NCI-H345 (cell line): ENCODE measurements at regions not wholly inside any gene's neighbourhood (a gene's known extent, or its start where the extent isn't known, plus 50 kb on each side); places are given as distances from the start of the nearest gene placed in this dataset.
"Not testable (repeated sequence)": the region's sequence is repeated elsewhere in the genome, so short reads cannot be mapped to it uniquely, and the experiment has no call there.

ENCODE experiments used
- DNase-seq: peaks from one replicate; lab custom pipeline; 2025; lab: John Stamatoyannopoulos, UW

- DNase-seq = no peak
Measured at GRCh38 chr14:105636935-105637334, 110.6 kb downstream of the TMEM121 start.

DNA sequence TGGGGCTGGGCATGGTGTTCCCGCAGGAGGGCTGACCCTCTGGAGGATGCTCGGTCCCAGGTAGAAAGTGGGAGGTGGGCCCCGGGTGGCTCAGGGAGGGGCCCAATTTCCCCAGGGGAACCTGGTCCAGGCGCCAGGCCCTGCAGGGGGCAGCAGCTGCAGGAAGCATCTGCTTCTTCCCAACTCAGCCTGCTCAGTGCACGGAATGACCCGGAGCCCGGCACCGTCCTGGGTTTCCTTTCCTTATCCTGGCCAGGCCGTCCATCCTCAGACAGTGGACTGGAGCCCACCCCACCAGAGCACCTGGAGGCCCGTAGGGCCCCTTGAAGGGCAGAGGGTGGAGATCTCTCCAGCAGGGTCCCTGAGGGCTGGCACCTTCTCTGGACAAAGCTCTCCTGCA lies 111.0 kb downstream of the TMEM121 start:
- not testable (repeated sequence) for DNase-seq

GRCh38 chr14:105639969-105640931 lies 113.9 kb downstream of the TMEM121 start:
- not testable (repeated sequence) for DNase-seq

DNA sequence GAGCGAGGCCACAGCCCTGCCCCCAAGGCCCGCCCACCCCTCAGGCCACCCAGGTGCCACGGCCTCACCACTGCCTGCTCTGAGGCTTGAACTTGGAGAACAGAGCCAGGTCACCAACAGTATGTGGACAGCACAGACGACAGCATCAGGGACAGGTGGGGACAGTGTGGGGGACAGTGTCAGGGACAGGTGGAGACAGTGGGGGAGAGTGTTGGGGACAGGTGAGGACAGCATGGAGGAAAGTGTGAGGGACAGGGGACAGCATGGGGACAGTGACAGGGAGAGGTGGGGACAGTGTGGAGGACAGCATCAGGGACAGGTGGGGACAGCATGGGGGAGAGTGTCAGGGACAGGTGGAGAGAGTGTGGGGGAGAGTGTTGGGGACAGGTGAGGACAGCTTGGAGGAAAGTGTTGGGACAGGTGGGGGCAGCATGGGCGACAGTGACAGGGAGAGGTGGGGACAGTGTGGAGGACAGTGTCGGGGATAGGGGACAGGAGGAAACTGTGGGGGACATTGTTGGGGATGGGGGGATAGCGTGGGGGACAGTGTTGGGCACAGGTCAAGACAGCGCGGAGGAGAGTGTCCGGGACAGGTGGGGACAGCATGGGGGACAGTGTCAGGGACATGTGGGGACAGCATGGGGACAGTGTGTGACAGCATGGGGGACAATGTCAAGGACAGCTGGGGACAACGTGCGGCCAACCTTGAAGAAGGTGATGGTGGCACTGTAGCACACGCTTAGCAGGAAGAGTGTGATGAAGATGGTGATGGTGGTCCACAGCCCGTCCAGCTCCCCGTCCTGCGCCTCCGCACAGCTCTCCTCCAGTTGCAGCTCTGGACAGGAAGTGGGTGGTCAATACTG lies 114.9 kb downstream of the TMEM121 start:
- no peak for DNase-seq

DNA sequence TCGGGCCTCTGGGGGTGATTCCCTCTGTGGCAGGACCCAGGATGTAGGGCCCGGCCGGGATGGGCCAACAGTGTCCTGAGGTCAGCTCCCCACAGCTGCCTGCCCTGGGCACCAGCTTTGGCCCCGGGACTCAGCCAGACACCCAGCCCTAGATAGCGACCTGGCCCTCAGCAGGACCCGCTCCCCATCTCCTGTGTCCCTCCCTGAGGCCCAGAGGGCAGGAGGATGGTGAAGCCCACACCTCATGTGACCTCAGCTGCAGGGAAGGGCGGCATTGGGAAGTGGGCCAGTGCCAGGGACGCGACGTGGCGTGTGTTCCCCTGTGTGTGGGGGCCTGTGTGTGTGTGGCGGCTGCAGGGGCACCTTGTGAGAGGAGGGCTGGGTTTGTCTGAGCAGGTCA lies 115.6 kb downstream of the TMEM121 start:
- DNase-seq = not testable (repeated sequence)

DNA sequence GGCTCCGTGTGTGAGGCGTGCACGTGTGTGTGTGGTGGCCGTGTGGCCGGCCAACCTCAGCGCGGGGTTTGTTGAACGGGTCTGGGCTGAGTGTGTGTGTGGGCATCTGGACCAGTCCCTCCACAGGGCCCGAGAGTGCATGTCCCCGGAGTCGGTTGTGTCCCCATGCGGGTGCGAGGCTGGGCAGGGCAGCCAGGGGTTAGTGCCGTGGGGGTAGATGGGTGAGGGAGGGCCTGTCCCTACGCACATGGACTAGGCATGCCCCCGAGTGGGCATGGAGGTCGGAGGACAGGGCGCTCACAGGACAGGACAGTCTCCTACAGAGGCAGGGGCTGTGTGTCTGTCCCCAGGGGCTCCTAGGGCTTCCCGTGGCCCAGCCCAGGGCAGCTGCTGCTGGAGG lies 116.1 kb downstream of the TMEM121 start:
- DNase-seq = not testable (repeated sequence)

- not testable (repeated sequence) for DNase-seq
Measured at GRCh38 chr14:105643406-105644052, 117.1 kb downstream of the TMEM121 start.

GRCh38 chr14:105644053-105644435 lies 117.7 kb downstream of the TMEM121 start:
- not testable (repeated sequence) for DNase-seq

DNA sequence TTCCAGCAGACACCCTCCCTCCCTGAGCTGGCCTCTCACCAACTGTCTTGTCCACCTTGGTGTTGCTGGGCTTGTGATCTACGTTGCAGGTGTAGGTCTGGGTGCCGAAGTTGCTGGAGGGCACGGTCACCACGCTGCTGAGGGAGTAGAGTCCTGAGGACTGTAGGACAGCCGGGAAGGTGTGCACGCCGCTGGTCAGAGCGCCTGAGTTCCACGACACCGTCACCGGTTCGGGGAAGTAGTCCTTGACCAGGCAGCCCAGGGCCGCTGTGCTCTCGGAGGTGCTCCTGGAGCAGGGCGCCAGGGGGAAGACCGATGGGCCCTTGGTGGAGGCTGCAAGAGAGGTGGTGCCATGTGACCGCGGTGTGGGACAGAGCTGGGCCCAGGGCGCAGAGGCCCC lies 118.1 kb downstream of the TMEM121 start:
- not testable (repeated sequence) for DNase-seq

DNA sequence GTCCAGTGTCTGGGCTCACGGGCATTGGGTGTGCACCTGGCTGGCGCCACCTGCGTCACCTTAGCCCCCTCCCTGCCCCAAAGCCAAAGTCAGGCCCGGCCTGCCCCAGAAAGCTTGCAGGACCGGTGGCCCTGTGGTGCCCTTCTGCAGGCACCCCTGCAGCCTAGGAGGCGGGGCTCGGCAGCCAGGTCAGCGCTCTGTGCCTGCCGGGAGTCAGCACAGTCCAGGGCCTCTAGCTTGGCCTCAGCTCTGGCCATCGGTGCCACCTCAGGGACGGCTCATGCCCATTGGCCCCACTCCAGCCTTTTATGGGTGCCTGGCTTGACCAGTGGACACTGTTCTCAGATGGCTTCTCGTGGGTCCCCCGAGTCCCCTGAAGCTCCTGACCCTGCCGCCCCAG lies 118.5 kb downstream of the TMEM121 start:
- not testable (repeated sequence) for DNase-seq

- not testable (repeated sequence) for DNase-seq
Measured at GRCh38 chr14:105645389-105645788, 119.0 kb downstream of the TMEM121 start.

DNA sequence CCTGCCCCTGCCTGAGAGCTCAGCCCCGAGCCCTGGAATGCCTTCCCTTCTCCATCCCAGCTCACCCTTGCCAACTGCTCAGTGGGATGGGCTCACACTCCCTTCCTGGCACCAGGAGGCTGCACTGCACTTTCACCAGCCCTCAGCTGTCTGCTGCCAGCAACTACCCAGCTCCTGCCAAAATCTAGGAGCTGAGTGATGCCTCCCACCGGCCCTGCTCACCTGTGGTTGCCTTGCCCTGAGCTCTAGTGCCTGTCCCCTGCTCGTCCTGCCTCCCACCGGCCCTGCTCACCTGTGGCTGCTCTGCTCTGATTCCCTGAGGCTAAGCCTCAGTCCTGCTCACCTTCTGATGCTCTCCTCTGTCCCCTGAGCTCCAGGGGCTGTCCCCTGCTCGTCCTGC lies 119.8 kb downstream of the TMEM121 start:
- no peak for DNase-seq

DNA sequence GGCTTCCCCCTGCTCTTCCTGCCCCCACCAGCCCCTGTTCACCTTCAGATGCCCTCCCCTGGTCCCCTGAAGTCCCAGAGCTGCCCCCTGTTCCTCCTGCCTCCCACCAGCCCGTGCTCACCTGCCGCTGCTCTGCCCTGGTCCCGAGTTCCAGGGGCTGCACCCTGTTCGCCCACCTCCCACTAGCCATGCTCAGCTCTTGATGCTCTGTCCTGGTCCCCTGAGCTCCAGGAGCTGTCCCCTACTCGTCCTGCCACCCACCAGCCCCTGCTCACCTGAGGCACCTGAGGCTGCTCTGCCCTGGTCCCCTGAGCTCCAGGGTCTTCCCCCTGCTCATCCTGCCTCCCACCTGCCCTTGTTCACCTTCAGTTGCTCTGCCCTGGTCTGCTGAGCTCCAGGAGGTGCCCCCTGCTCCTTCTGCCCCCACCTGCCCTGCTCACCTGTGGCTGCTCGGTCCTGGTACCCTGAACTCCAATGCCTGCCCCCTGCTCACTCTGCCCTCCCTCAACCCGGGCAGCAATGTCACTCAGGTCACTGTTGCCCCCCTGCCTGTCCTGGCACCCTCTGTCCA lies 120.4 kb downstream of the TMEM121 start:
- DNase-seq = not testable (repeated sequence)

GRCh38 chr14:105647426-105647783 lies 121.0 kb downstream of the TMEM121 start:
- DNase-seq = not testable (repeated sequence)

DNA sequence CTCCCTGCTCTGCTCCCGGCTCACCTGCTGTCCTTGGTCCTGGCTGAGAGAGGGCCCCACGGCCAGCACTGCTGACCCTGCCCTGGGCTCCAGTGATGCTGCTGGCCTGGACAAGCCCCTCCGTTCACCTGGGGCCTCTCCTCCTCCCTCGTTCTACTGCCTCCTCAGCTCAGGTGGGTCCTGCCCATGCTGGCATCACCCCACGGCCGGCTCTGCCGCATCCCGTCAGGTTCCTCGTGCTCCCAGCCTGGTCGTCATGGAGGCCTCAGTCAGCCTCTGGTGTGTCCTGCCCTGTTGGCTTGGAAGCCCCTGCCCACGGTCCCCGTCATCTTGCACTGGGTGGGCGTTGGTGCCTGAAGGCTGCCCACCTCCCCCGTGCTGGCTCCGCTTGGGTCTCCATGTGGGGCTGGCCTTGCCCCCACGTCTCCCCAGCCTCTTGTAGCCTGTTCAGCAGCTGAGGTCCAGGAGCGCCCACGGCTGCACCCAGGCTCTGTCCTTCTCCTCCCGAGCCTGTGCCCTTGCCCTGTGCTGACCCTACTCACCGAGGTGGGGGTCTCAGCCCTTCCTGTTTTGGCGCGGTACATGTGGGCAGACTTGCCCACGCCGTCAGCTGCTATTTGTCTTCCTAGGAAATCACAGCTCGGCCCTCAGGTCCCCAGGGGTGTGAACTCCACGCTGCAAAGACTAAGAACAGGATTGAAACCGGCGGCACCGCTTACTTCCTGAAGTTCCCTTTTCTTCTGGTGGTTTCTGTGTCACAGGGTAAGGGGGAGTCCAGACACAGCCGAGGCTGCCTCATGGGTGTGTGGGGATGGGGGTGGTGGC lies 121.6 kb downstream of the TMEM121 start:
- no peak for DNase-seq

- not testable (repeated sequence) for DNase-seq
Measured at GRCh38 chr14:105648609-105649535, 122.5 kb downstream of the TMEM121 start.

- not testable (repeated sequence) for DNase-seq
Measured at GRCh38 chr14:105652317-105652716, 125.9 kb downstream of the TMEM121 start.

GRCh38 chr14:105653921-105654320 lies 127.5 kb downstream of the TMEM121 start:
- not testable (repeated sequence) for DNase-seq

- not testable (repeated sequence) for DNase-seq
Measured at GRCh38 chr14:105659255-105659654, 132.9 kb downstream of the TMEM121 start.
